ENCODE measurements at regions not wholly inside any gene's neighbourhood (a gene's known extent, or its start where the extent isn't known, plus 50 kb on each side); places are given as distances from the start of the nearest gene placed in this dataset.

- ChIA-PET CTCF (ENCODE audit: low intra/inter-chr PET ratio) (no interaction called here), POLR2A (no interaction called here)
- H3K79me2 ChIP-seq (ENCODE audit: control insufficient read depth, insufficient read depth, low read length): no peaks in the 10 kb centered on the region
- H3K27me3 ChIP-seq (ENCODE audit: control insufficient read depth in 2 of 2, insufficient read depth in 2 of 2, low read length in 2 of 2): no peaks in the 10 kb centered on the region
- no peak for DNase-seq (ENCODE audit: extremely low read depth in 1 of 4, low spot score in 3 of 4)
- 0% methylated on average over 4 of the region's 4 CpGs for WGBS (ENCODE audit: insufficient coverage, low coverage, missing lambda C conversion rate)
- H3K27ac ChIP-seq (ENCODE audit: extremely low read depth, low read depth, low read length): no peak overlapping the region
- no TSS peak for BruUV-seq (replicated peaks)
- no peak for FAIRE-seq
- TF ChIP-seq, protein P1, sequence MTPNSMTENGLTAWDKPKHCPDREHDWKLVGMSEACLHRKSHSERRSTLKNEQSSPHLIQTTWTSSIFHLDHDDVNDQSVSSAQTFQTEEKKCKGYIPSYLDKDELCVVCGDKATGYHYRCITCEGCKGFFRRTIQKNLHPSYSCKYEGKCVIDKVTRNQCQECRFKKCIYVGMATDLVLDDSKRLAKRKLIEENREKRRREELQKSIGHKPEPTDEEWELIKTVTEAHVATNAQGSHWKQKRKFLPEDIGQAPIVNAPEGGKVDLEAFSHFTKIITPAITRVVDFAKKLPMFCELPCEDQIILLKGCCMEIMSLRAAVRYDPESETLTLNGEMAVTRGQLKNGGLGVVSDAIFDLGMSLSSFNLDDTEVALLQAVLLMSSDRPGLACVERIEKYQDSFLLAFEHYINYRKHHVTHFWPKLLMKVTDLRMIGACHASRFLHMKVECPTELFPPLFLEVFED (CRISPR knock-in tag; conservative IDR thresholded peaks at IDR 0.05): no peak
- TF ChIP-seq E2F8 (IDR thresholded peaks at IDR 0.05; ENCODE audit: low read depth, partially characterized antibody) (no peak), SAFB2 (IDR thresholded peaks at IDR 0.05; ENCODE audit: borderline replicate concordance, low read depth, low read length, severe bottlenecking) (no peak), SREBF1 (IDR thresholded peaks at IDR 0.05; ENCODE audit: borderline replicate concordance, low read depth, low read length) (no peak), PHTF2 (CRISPR knock-in tag; IDR thresholded peaks at IDR 0.05) (no peak), CCNT2 (IDR thresholded peaks at IDR 0.05; ENCODE audit: borderline replicate concordance, extremely low read depth, insufficient read length, low read depth, low read length) (no peak), BRD4 (IDR thresholded peaks at IDR 0.05) (no peak), RCOR1 (IDR thresholded peaks at IDR 0.05; ENCODE audit: borderline replicate concordance in 1 of 2, low read depth in 2 of 2, low read length in 2 of 2) (no peak), ZNF77 (CRISPR knock-in tag; IDR thresholded peaks at IDR 0.05) (no peak), FIP1L1 (IDR thresholded peaks at IDR 0.05; ENCODE audit: low read depth, low read length, poor library complexity, severe bottlenecking) (no peak), LARP7 (IDR thresholded peaks at IDR 0.05) (no peak)
- TF ChIP-seq, protein P2, sequence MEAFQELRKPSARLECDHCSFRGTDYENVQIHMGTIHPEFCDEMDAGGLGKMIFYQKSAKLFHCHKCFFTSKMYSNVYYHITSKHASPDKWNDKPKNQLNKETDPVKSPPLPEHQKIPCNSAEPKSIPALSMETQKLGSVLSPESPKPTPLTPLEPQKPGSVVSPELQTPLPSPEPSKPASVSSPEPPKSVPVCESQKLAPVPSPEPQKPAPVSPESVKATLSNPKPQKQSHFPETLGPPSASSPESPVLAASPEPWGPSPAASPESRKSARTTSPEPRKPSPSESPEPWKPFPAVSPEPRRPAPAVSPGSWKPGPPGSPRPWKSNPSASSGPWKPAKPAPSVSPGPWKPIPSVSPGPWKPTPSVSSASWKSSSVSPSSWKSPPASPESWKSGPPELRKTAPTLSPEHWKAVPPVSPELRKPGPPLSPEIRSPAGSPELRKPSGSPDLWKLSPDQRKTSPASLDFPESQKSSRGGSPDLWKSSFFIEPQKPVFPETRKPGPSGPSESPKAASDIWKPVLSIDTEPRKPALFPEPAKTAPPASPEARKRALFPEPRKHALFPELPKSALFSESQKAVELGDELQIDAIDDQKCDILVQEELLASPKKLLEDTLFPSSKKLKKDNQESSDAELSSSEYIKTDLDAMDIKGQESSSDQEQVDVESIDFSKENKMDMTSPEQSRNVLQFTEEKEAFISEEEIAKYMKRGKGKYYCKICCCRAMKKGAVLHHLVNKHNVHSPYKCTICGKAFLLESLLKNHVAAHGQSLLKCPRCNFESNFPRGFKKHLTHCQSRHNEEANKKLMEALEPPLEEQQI (IDR thresholded peaks at IDR 0.05): no peak
- no peak overlapping the region for H3K9ac ChIP-seq (ENCODE audit: insufficient read depth in 1 of 2, low read depth in 2 of 2, low read length in 2 of 2)
- no peak for ATAC-seq
- H3K4me3 ChIP-seq: no peak overlapping the region
- intact Hi-C loops (cut with micrococcal nuclease): no loop called here
- no peaks in the 10 kb centered on the region for H3K9me3 ChIP-seq (replicated peaks; ENCODE audit: control insufficient read depth, insufficient read depth, low read depth, low read length)
- H2AFZ ChIP-seq (ENCODE audit: low read depth, low read length): no peak overlapping the region
- no peak overlapping the region for H3K4me2 ChIP-seq (ENCODE audit: insufficient read depth, low read length)
- in situ Hi-C loops (cut with MboI): no loop called here
- no peaks in the 10 kb centered on the region for H3K9me1 ChIP-seq (ENCODE audit: control insufficient read depth, insufficient read depth, low read length)
- no peaks in the 10 kb centered on the region for H3K36me3 ChIP-seq (ENCODE audit: control insufficient read depth, insufficient read depth, low read length)
- no peaks in the 10 kb centered on the region for H4K20me1 ChIP-seq (replicated peaks; ENCODE audit: control insufficient read depth, insufficient read depth, low read length)
- no peaks in the 10 kb centered on the region for H3K4me1 ChIP-seq (replicated peaks in 1 of 2; ENCODE audit: control insufficient read depth in 2 of 2, insufficient read depth in 2 of 2, low read length in 2 of 2)
These were observed 767.0 kb downstream of the PLCL1 start for GRCh38 chr2:198571393-198571792.
